ENCODE measurements at regions not wholly inside any gene's neighbourhood (a gene's known extent, or its start where the extent isn't known, plus 50 kb on each side); places are given as distances from the start of the nearest gene placed in this dataset.

DNA sequence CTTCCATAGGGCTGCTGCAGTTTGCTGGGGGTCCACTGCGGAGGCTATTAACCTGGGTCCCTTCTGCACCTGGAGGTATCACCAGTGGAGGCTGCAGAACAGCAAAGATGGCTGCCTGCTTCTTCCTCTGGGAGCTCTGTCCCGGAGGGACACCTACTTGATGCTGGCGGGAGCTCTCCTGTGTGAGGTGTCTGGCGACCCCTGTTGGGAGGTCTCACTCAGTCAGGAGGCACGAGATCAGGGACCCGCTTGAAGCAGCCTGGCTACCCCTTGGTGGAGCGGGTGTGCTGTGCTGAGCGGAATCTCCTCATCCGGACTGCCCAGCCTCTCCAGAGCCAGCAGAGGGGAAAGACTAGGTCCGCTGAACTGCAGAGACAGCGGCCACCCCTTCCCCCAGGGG lies 56.0 kb upstream of the CTXND1 start:
- 76 to 94% (median 89%) methylated on average over 6 to 11 of the region's 11 CpGs for WGBS, 4 donors

DNA sequence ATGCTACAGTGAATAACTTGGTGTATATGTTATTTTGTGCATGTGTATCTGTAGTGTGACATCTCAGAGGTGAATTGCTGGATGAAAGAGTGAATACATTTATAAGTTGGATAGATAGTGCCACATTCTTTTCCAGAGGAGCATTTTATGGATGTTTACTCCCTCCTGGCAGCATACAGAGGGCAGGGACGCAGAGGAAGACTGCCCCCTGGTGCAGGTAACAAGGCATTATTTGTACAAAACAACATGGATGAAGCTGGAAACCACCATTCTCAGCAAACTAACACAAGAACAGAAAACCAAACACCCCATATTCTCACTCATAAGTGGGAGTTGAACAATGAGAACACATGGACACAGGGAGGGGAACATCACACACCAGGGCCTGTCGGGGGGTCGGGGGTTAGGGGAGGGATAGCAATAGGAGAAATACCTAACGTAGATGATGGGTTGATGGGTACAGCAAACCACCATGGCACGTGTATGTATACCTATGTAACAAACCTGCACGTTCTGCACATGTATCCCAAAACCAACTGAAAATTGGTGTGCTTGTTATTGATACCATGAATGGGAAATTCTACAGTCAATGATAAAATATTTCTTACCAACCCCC lies 57.9 kb upstream of the CTXND1 start:
- H3K4me3 ChIP-seq = no peak overlapping the region
- H3K36me3 ChIP-seq (replicated peaks in 1 of 2) = no peaks in the 10 kb centered on the region
- peaks cover 0 to 4% of the 10 kb centered on the region in 2 donors for H3K4me1 ChIP-seq (replicated peaks in 1 of 2)
- no peak overlapping the region for H3K27ac ChIP-seq
- H3K27me3 ChIP-seq = no peaks in the 10 kb centered on the region
- peak in 4 of 7 donors; percentile 36 to 54 (median 41) for DNase-seq
- intact Hi-C loops (cut with DNase I) = no loop called here
- TF ChIP-seq POLR2A (IDR thresholded peaks at IDR 0.05) = no peak
- TF ChIP-seq, protein P1, sequence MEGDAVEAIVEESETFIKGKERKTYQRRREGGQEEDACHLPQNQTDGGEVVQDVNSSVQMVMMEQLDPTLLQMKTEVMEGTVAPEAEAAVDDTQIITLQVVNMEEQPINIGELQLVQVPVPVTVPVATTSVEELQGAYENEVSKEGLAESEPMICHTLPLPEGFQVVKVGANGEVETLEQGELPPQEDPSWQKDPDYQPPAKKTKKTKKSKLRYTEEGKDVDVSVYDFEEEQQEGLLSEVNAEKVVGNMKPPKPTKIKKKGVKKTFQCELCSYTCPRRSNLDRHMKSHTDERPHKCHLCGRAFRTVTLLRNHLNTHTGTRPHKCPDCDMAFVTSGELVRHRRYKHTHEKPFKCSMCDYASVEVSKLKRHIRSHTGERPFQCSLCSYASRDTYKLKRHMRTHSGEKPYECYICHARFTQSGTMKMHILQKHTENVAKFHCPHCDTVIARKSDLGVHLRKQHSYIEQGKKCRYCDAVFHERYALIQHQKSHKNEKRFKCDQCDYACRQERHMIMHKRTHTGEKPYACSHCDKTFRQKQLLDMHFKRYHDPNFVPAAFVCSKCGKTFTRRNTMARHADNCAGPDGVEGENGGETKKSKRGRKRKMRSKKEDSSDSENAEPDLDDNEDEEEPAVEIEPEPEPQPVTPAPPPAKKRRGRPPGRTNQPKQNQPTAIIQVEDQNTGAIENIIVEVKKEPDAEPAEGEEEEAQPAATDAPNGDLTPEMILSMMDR (IDR thresholded peaks at IDR 0.05) = peak; percentile 32 to 64 (median 52)
- WGBS, 4 donors = 63 to 74% (median 69%) methylated on average over 6 of the region's 6 CpGs
- no peaks in the 10 kb centered on the region for H3K9me3 ChIP-seq (replicated peaks in 1 of 3)

More for the DNA sequence above, 56.0 kb upstream of the CTXND1 start:
- peaks cover 0 to 4% of the 10 kb centered on the region in 2 donors for H3K4me1 ChIP-seq (replicated peaks in 1 of 2)
- H3K9me3 ChIP-seq (replicated peaks in 1 of 3) = no peaks in the 10 kb centered on the region
- H3K4me3 ChIP-seq = no peak overlapping the region
- no peaks in the 10 kb centered on the region for H3K36me3 ChIP-seq (replicated peaks in 1 of 2)
- H3K27ac ChIP-seq = no peak overlapping the region
- DNase-seq = no peak
- TF ChIP-seq, protein P1 (IDR thresholded peaks at IDR 0.05) = no peak
- TF ChIP-seq POLR2A (IDR thresholded peaks at IDR 0.05) = no peak
- intact Hi-C loops (cut with DNase I) = no loop called here
- H3K27me3 ChIP-seq = no peaks in the 10 kb centered on the region

DNA sequence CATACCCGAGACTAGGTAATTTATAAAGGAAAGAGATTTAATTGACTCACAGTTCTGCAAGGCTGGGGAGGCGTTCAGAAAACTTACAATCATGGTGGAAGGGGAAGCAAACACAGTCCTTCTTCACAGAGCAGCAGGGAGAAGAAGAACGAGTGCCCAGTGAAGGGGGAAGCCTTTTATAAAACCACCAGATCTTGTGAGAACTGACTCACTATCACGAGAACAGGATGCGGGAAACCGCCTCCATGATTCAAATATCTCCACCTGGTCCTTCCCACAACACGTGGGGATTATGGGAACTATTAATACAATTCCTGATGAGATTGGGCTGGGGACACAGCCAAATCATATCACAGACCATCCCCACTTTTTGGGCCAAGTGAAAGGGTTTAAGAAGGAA lies 58.8 kb upstream of the CTXND1 start:
- no peaks in the 10 kb centered on the region for H3K36me3 ChIP-seq (replicated peaks in 1 of 2)
- H3K27me3 ChIP-seq = no peaks in the 10 kb centered on the region
- intact Hi-C loops (cut with DNase I) = no loop called here
- 77 to 88% (median 82%) methylated on average over 7 of the region's 7 CpGs for WGBS, 4 donors
- H3K9me3 ChIP-seq (replicated peaks in 1 of 3) = no peaks in the 10 kb centered on the region
- H3K4me1 ChIP-seq (replicated peaks in 1 of 2) = peaks cover 0 to 4% of the 10 kb centered on the region in 2 donors
- TF ChIP-seq POLR2A (IDR thresholded peaks at IDR 0.05) = no peak
- TF ChIP-seq, protein P1 (IDR thresholded peaks at IDR 0.05) = no peak
- H3K4me3 ChIP-seq = no peak overlapping the region
- H3K27ac ChIP-seq = peak overlapping the region in 1 of 5 donors; percentile 55
- no peak for DNase-seq

DNA sequence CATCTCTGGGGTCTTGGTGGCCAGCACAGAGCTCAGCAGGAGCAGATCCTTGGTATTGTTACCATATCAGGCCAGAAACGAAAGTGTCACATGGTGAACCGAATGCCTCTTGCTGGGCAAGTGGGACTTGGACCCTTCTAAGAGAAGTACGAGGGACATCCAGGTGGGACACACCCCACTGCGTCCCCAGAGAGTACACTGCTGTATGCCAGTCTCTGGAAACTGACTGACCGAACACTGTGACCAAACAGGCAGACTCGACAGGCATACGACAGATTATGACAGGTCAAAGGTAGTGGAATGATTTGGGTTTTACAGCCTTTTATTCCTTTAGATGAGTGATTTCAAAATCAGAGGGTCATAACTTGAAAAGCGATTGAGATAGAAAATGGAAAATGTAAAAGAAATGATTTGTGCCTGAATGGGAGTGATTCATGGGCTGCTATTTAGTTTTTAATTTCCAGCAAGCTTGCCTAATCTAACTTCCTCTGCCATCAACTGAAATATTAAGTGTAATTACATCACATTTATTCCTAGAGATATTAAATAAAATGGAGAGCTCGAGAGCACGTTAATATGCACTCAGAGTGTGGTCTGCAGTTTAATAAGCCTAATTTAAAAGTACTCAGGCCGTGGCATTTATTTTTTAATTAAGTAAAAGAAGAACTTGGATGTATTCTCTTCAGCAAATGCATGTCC lies 63.4 kb upstream of the CTXND1 start:
- Histone ChIP-seq H3K36me3 (replicated peaks in 1 of 2) (no peaks in the 10 kb centered on the region), H3K9me3 (replicated peaks in 1 of 3) (no peaks in the 10 kb centered on the region), H3K27ac (no peak overlapping the region), H3K4me1 (replicated peaks in 1 of 2) (peaks cover 0 to 4% of the 10 kb centered on the region in 2 donors), H3K27me3 (no peaks in the 10 kb centered on the region), H3K4me3 (no peak overlapping the region)
- intact Hi-C loops (cut with DNase I) = no loop called here
- TF ChIP-seq, protein P1 (IDR thresholded peaks at IDR 0.05) = no peak
- TF ChIP-seq POLR2A (IDR thresholded peaks at IDR 0.05) = no peak
- DNase-seq = no peak
- 81 to 88% (median 86%) methylated on average over 11 of the region's 11 CpGs for WGBS, 4 donors
